IPS-20b (cell line): ENCODE measurements at regions not wholly inside any gene's neighbourhood (a gene's known extent, or its start where the extent isn't known, plus 50 kb on each side); places are given as distances from the start of the nearest gene placed in this dataset.

Experiments
- H3K27ac ChIP-seq: one replicate; pipeline ENCODE4 v1.5.1; 2013; ENCODE audit warnings: low read length
- H3K27me3 ChIP-seq: 2 replicates; pipeline ENCODE4 v1.6.1; 2013; ENCODE audit warnings: mild to moderate bottlenecking, low read length, inconsistent platforms; ENCODE audit not compliant: insufficient read depth
- H3K36me3 ChIP-seq: 2 replicates; pipeline ENCODE4 v1.6.1; 2013; ENCODE audit warnings: low read depth, mild to moderate bottlenecking, inconsistent platforms, low read length, moderate library complexity; ENCODE audit not compliant: insufficient read depth
- H3K4me1 ChIP-seq: 2 replicates; pipeline ENCODE4 v1.6.1; 2013; ENCODE audit warnings: mild to moderate bottlenecking, control low read depth, inconsistent platforms, low read length, moderate library complexity; ENCODE audit not compliant: insufficient read depth
- H3K4me3 ChIP-seq: 2 replicates; pipeline ENCODE4 v1.5.1; 2013; ENCODE audit warnings: mild to moderate bottlenecking, low read length, inconsistent platforms
- H3K9ac ChIP-seq: 2 replicates; pipeline ENCODE4 v1.6.1; 2013; ENCODE audit warnings: low read depth, mild to moderate bottlenecking, inconsistent platforms, low read length, moderate library complexity
- H3K9me3 ChIP-seq: 2 replicates; pipeline ENCODE4 v1.6.1; 2013; ENCODE audit warnings: mild to moderate bottlenecking, low read depth, low read length, inconsistent platforms; ENCODE audit not compliant: insufficient read depth

DNA sequence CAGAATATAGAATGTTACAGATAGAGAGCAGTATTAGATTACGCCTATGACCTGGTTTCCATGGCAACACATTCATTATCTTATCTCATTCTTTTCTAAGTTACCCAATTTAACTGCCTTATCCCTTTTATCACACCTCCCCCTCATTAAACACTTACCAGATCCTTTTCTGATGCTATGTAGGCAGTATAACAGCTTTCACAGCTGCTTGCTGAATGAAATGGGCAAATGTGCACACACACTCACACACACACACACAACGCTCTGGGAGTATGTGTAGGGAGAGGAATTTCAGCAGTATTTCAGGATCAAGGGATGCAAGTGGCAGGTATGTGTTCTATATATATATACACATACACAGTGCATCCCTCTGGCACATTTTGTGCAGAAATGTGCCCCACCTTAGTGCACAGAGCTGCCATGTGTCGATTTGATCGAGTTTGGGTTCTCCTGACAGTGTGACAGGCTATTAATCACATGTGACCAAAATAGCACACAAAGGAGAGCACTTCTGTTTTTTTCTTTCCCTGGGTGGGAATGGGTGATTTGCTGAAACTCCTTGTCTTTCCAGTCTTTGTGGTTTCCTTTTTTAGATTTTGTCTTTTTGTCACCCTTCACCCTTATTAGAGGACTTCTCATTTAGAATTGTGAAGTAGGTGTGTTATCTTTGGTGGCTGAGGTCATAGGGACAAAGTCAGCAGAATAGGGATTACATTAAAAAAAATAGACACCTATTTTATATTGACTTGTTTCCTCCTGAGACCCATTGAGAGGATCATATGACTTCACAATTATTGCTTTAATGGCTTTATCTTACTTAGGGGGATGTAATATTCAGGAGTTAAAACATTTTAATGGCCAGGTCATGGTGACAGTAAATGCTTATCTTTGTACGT lies 553.7 kb downstream of the PDCD6IP start:
- H3K4me1 ChIP-seq: no peaks in the 10 kb centered on the region
- H3K36me3 ChIP-seq: no peaks in the 10 kb centered on the region
- H3K9me3 ChIP-seq: no peaks in the 10 kb centered on the region
- no peak overlapping the region for H3K27ac ChIP-seq
- H3K4me3 ChIP-seq: no peak overlapping the region
- no peaks in the 10 kb centered on the region for H3K27me3 ChIP-seq
- H3K9ac ChIP-seq: no peak overlapping the region

DNA sequence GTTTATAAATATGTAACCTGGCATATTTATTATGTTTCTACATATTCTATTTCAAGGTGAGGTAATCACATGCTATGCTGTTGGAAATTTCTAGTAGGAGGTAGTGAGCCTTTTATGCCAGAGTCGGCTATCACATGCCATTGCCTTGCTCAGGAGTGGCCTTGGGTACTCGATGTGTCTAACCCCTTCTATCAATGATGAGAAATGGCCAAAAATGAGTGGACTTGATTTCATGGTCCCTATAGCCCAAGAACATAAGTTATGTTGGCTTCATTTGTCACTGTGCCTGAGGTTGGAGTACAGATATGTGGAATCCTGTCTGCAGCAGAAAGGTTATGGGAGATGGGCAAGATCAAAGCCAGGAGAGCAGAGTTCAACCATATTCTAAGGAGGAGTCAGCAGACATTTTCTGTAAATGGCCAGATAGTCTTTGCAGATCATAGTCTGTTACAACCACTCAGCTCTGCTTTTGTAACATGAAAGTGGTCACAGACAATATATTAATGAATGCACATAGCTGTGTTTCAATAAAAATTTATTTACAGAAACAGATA lies 554.4 kb downstream of the PDCD6IP start:
- H3K27me3 ChIP-seq: no peaks in the 10 kb centered on the region
- H3K4me3 ChIP-seq: no peak overlapping the region

GRCh38 chr3:34357461-34357860 lies 559.0 kb downstream of the PDCD6IP start:
- Histone ChIP-seq H3K27me3 (no peaks in the 10 kb centered on the region), H3K9ac (no peak overlapping the region), H3K4me1 (no peaks in the 10 kb centered on the region), H3K9me3 (no peaks in the 10 kb centered on the region), H3K36me3 (no peaks in the 10 kb centered on the region), H3K4me3 (no peak overlapping the region), H3K27ac (no peak overlapping the region)

More for the DNA sequence above, 554.4 kb downstream of the PDCD6IP start:
- no peaks in the 10 kb centered on the region for H3K36me3 ChIP-seq
- H3K9ac ChIP-seq: no peak overlapping the region
- no peak overlapping the region for H3K27ac ChIP-seq
- no peaks in the 10 kb centered on the region for H3K4me1 ChIP-seq
- H3K9me3 ChIP-seq: no peaks in the 10 kb centered on the region

DNA sequence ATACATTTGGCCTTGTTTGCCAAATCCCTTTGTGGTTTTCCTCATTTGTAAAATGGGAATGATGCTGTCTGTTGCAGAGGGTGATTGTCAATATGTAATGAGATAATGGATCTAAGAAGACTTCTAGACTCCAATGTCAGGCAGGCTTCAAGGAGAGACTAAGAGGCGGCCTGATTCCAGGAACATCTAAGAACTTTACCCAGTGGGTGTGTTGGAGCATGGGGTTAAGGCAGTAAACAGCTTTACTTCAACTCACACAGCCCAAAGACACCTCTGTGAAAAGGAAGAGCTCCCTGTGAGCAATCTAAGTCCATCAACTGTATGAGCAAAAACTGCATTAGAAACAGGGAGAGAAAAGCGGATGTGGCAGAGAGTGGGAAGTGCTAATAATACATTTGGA lies 560.6 kb downstream of the PDCD6IP start:
- Histone ChIP-seq H3K9me3 (no peaks in the 10 kb centered on the region), H3K27me3 (no peaks in the 10 kb centered on the region), H3K9ac (no peak overlapping the region), H3K36me3 (no peaks in the 10 kb centered on the region), H3K4me3 (no peak overlapping the region), H3K4me1 (peaks cover 3% of the 10 kb centered on the region; the same call in 1 of the 2 replicates), H3K27ac (no peak overlapping the region)

GRCh38 chr3:34360713-34361112 lies 562.3 kb downstream of the PDCD6IP start:
- Histone ChIP-seq H3K9ac (no peak overlapping the region), H3K36me3 (no peaks in the 10 kb centered on the region), H3K27me3 (no peaks in the 10 kb centered on the region), H3K9me3 (no peaks in the 10 kb centered on the region), H3K27ac (no peak overlapping the region), H3K4me3 (no peak overlapping the region), H3K4me1 (peaks cover 11% of the 10 kb centered on the region; the same call in 1 of the 2 replicates)

GRCh38 chr3:34361921-34362320 lies 563.5 kb downstream of the PDCD6IP start:
- no peak overlapping the region for H3K9ac ChIP-seq
- H3K27me3 ChIP-seq: no peaks in the 10 kb centered on the region
- no peaks in the 10 kb centered on the region for H3K36me3 ChIP-seq
- no peaks in the 10 kb centered on the region for H3K9me3 ChIP-seq
- H3K4me1 ChIP-seq: peaks cover 11% of the 10 kb centered on the region; the same call in 1 of the 2 replicates
- H3K27ac ChIP-seq: no peak overlapping the region
- no peak overlapping the region for H3K4me3 ChIP-seq

GRCh38 chr3:34362910-34363309 lies 564.5 kb downstream of the PDCD6IP start:
- Histone ChIP-seq H3K4me3 (no peak overlapping the region), H3K4me1 (peaks cover 11% of the 10 kb centered on the region; the same call in 1 of the 2 replicates), H3K27me3 (no peaks in the 10 kb centered on the region), H3K36me3 (no peaks in the 10 kb centered on the region), H3K9me3 (no peaks in the 10 kb centered on the region), H3K9ac (no peak overlapping the region), H3K27ac (no peak overlapping the region)

DNA sequence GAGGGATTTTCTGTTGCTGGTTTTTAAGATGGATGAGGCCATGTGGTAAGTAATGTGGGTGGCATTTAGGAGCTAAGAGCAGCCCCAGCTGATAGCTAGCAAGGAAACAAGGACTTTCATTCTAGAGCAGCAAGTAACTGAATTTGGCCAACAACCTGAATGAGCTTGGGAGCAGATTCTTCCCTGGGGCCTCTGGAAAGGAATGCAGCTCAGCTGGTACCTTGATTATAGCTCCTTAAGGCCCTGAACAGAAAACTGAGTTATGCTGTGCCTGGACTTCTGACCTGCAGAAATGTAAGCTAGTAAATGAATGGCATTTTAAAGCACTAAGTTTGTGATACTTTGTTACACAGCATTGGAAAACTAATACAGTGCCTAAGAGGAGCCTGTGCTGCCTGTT lies 565.5 kb downstream of the PDCD6IP start:
- Histone ChIP-seq H3K27me3 (no peaks in the 10 kb centered on the region), H3K9ac (no peak overlapping the region), H3K4me1 (peaks cover 11% of the 10 kb centered on the region; the same call in 1 of the 2 replicates), H3K4me3 (no peak overlapping the region), H3K36me3 (no peaks in the 10 kb centered on the region), H3K27ac (no peak overlapping the region), H3K9me3 (no peaks in the 10 kb centered on the region)

DNA sequence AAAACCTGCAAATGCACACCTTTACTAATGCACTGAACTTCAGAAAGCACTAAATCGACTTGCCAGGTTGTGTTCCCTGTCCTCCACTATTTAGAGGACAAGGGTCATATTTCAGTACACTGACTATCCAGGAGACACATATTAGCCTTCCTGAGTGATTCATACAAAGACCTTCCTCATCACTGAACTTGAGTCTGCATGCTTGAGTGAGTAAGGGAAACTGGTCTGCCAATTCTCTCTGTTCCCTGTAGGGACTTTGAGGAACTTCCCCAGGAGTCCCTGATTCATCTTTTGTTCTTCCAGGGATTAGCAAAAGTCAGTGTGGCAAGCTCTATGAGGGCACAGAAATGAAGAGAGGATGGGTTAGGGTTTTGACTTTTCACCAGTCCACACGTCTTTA lies 565.9 kb downstream of the PDCD6IP start:
- Histone ChIP-seq H3K9me3 (no peaks in the 10 kb centered on the region), H3K27me3 (no peaks in the 10 kb centered on the region), H3K4me1 (peaks cover 11% of the 10 kb centered on the region; the same call in 1 of the 2 replicates), H3K4me3 (no peak overlapping the region), H3K27ac (no peak overlapping the region), H3K9ac (no peak overlapping the region), H3K36me3 (no peaks in the 10 kb centered on the region)

GRCh38 chr3:34365231-34365630 lies 566.8 kb downstream of the PDCD6IP start:
- Histone ChIP-seq H3K4me3 (no peak overlapping the region), H3K27ac (no peak overlapping the region), H3K9ac (no peak overlapping the region), H3K4me1 (peaks cover 11% of the 10 kb centered on the region; the same call in 1 of the 2 replicates), H3K36me3 (no peaks in the 10 kb centered on the region), H3K9me3 (no peaks in the 10 kb centered on the region), H3K27me3 (no peaks in the 10 kb centered on the region)

DNA sequence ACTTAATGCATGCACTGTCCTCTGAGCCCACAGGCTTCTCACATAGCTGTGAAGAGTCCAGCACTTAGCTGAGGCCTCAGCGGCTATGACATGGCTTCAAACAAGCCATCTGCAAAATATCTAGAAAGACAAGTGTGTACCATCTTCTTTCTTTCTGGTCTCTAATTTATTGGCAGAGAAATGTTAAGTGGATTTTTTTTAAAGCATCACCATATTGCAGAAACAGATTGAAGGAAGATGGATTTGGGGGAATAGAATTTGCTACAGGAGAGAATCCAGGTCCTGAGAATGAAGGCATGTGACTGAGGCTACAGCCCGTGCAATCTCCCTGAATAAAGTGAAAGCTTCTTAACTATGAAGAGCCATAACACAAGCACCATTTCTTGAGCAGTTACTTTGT lies 567.3 kb downstream of the PDCD6IP start:
- peaks cover 11% of the 10 kb centered on the region; the same call in 1 of the 2 replicates for H3K4me1 ChIP-seq
- H3K27me3 ChIP-seq: no peaks in the 10 kb centered on the region
- no peak overlapping the region for H3K27ac ChIP-seq
- H3K9ac ChIP-seq: no peak overlapping the region
- no peaks in the 10 kb centered on the region for H3K36me3 ChIP-seq
- no peak overlapping the region for H3K4me3 ChIP-seq
- H3K9me3 ChIP-seq: no peaks in the 10 kb centered on the region

- peaks cover 11% of the 10 kb centered on the region; the same call in 1 of the 2 replicates for H3K4me1 ChIP-seq
- no peaks in the 10 kb centered on the region for H3K36me3 ChIP-seq
- H3K9me3 ChIP-seq: no peaks in the 10 kb centered on the region
- no peak overlapping the region for H3K9ac ChIP-seq
- H3K4me3 ChIP-seq: no peak overlapping the region
- H3K27ac ChIP-seq: no peak overlapping the region
- no peaks in the 10 kb centered on the region for H3K27me3 ChIP-seq
Measured at GRCh38 chr3:34367521-34367920, 569.1 kb downstream of the PDCD6IP start.
